ENCODE measurements at regions not wholly inside any gene's neighbourhood (a gene's known extent, or its start where the extent isn't known, plus 50 kb on each side); places are given as distances from the start of the nearest gene placed in this dataset.

GRCh38 chr2:39838589-39838988, 59.5 kb upstream of the THUMPD2 start (continued):
- no peak for TF ChIP-seq AFF1 (IDR thresholded peaks at IDR 0.05; ENCODE audit: low read depth in 1 of 2, partially characterized antibody in 2 of 2)
- TF ChIP-seq TFAP4 (CRISPR knock-in tag; IDR thresholded peaks at IDR 0.05; ENCODE audit: borderline replicate concordance) = 0 out of 2 replicates have a peak, but pooled peaks have one; percentile 11
- TF ChIP-seq, protein P1, sequence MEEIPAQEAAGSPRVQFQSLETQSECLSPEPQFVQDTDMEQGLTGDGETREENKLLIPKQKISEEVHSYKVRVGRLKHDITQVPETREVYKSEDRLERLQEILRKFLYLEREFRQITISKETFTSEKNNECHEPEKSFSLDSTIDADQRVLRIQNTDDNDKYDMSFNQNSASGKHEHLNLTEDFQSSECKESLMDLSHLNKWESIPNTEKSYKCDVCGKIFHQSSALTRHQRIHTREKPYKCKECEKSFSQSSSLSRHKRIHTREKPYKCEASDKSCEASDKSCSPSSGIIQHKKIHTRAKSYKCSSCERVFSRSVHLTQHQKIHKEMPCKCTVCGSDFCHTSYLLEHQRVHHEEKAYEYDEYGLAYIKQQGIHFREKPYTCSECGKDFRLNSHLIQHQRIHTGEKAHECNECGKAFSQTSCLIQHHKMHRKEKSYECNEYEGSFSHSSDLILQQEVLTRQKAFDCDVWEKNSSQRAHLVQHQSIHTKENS (CRISPR knock-in tag; IDR thresholded peaks at IDR 0.05) = no peak
- TF ChIP-seq ZNF23 (CRISPR knock-in tag; IDR thresholded peaks at IDR 0.05) = no peak
- TF ChIP-seq, protein P2, sequence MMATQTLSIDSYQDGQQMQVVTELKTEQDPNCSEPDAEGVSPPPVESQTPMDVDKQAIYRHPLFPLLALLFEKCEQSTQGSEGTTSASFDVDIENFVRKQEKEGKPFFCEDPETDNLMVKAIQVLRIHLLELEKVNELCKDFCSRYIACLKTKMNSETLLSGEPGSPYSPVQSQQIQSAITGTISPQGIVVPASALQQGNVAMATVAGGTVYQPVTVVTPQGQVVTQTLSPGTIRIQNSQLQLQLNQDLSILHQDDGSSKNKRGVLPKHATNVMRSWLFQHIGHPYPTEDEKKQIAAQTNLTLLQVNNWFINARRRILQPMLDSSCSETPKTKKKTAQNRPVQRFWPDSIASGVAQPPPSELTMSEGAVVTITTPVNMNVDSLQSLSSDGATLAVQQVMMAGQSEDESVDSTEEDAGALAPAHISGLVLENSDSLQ (IDR thresholded peaks at IDR 0.05) = no peak
- TF ChIP-seq HMBOX1 (IDR thresholded peaks at IDR 0.05) = no peak
- no peak for TF ChIP-seq CCAR2 (IDR thresholded peaks at IDR 0.05; ENCODE audit: low read depth, low read length)
- no peak for TF ChIP-seq FOXO4 (CRISPR knock-in tag; IDR thresholded peaks at IDR 0.05)
- TF ChIP-seq ID3 (CRISPR knock-in tag; IDR thresholded peaks at IDR 0.05) = no peak
- TF ChIP-seq ID3 (tag; IDR thresholded peaks at IDR 0.05) = no peak
